GM18505 (cell line): ENCODE measurements at regions not wholly inside any gene's neighbourhood (a gene's known extent, or its start where the extent isn't known, plus 50 kb on each side); places are given as distances from the start of the nearest gene placed in this dataset.

Experiments
- ATAC-seq: cut with Tn5 transposase; IDR thresholded peaks from one replicate; pipeline ENCODE4 v1.9.1; 2021; ENCODE audit not compliant: unreplicated experiment
- POLR2A ChIP-seq: IDR thresholded peaks from 4 replicates; pipeline ENCODE4 v1.6.1; 2011; ENCODE audit warnings: borderline replicate concordance; ENCODE audit not compliant: insufficient read depth, insufficient read length; ENCODE audit errors: extremely low read depth

DNA sequence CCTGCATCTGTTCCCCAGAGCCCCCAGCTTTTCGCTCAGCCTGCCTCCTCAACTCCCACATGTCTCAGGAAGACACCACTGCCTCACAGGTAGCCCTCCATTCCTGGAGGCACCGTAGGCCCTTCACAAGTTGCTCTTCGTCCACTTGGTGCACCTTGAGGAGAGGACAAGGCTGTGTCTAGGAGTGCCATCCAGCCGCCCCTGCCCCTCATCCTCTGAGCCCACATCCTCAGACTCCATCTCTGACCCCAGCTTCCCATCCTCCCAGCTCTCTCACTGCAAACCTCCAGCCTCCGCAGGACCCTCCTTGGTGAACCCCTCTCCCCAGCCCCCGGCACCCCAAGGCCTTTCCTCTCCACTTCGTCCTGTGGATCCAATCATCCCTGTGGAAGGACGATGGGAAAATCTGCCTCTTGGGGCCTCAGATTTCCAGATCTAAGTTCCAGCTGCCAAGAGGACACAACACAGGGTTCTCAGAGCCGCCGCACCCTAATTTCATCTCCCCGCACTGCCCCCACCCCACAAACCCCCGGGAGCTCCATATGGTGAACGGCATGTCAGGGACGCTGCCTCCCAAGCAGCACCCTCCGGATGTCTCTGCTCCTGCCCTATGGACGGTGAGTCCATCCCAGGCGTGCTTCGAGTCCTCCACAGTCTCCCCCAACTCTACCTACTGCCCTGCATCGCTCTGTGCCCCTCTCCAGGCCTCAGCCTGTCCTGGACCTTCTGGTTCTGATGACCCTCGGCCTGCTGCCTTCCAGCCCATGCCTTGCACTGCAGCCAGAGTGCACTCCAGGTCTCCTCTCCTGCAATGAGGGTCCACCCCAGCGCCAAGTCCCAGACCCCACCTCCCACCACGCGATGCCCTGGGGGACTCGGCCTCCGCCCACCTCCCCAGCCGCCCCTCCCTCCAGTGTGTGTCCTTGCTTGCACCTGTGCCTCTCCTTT lies 314.1 kb upstream of the DIO3 start:
- TF ChIP-seq POLR2A: no peak
- no peak for ATAC-seq

DNA sequence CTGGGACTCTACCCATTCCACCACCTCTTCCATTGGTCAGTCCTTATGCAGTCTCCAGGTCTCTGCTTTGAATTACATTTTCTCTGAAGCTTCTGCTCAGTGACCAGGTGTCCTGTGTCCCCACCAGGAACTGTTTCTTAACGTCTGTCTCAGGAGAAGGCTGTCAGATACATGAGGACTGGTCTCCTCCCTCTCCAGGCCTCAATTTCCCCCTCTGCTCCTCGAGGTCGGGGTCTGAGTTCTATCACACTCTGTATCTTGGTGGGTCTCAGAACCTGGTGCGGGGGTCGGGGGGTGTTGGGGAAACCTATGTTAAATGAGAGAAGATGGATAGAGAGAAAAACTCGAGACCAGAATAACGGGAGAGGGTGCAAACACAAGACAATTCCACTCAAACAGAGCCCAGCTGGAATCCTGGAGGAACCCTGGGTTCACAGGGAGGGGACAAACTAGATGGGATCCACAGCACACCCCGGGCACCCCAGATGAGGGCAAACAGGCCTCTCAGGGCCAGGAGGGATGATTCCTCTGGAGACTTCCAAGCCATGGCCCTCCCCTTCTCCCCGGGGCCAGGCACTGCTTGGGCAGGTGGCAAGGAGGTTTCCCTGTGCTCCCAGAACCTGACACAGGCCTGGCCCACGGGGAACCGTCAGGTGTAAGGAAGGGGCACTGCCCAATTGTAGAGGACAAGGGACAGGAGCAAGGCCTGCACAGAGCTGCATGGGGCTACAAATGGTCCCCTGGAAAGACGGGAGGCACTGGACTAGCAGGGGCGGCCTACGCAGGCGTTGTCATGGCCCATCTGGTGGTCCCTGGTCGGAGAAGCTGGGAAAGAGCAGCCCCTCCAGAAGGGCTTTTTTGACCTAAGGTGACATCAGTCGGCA lies 313.2 kb upstream of the DIO3 start:
- no peak for ATAC-seq
- no peak for TF ChIP-seq POLR2A

DNA sequence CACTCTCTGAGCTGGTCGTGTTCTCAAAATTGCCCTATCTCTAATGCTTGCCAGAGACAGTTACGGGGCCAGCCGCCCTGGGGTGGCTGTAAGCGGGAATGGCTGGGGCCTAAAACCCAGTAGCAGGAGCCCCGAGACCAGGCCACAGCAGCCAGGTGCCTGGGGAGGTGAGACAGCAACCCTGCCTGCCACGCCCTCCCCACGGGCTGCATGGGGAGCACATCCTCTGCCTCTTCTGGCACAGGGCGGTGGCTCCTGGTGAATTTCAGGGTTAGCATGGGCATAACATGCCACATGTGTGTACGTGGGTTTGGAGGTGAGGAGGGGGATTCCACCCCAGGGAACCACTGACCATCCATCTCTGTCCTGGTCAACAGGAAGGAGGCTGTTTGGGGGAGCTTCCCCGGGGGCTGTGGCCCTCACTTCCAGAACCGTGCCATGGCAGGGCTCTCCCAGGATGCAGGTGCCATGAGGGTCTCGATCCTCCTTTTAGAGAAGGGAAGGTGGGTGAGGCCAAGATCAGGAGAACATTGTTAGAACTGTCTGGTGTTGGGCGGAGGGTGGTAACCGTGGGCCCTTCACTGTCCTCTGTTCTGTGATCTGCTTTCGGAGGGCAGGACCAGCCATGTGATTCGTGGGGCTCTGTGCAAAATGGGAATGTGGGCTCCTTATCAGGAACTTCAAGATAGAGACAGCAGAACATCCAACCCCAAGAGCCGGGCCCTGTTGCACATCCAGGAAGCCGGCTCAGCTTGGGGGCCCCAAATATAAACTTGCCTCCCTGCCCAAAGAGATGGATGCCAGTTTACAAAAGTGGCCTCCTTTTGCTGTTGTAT lies 312.2 kb upstream of the DIO3 start:
- no peak for TF ChIP-seq POLR2A
- no peak for ATAC-seq

DNA sequence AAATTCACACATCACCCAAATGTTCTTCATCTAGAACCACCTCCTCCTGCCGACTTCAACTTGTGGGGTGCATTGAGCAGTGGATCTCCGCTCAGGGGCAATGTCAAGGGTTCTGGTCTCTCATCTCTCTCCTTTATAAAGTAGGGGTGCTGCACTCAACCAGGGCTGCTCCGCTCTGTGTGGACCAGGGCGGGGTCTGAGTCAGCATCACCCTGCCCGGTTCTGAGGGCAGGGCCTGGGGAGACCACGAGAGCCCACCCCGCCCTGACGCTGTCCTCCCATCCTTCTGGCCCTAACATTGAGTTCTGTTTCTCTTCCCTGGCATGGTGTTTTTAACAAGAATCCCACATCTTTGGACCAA lies 311.6 kb upstream of the DIO3 start:
- TF ChIP-seq POLR2A: no peak
- no peak for ATAC-seq

DNA sequence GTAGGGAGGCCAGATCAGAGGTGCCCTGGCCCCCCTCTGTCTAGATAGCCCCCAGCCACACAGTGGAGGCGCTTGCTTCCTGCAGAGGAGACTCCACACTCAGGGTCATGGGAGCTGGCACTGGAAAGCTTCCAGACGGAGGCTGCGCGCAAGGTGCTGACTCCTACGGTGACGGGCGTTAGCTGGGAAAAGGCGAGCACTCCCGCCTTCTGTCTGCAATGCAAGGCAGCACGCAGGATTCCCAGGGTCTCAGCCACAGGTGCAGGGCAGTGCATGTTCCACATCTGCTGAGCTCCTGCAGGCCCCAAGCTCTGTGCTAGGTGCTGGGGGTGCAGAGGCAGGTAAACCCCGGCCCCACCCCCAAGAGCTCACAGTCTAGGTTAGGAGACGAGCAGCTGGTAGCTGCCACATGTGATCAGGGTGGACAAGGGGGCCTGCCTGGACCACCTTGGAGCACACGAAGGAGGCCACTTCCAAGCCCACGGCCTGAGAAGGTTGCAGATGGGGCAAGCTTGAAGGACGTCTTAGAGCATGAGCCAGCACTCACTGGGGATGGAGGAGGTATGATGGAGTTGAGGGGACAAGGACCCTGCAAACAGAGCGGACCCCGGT lies 310.9 kb upstream of the DIO3 start:
- no peak for TF ChIP-seq POLR2A
- ATAC-seq: no peak

DNA sequence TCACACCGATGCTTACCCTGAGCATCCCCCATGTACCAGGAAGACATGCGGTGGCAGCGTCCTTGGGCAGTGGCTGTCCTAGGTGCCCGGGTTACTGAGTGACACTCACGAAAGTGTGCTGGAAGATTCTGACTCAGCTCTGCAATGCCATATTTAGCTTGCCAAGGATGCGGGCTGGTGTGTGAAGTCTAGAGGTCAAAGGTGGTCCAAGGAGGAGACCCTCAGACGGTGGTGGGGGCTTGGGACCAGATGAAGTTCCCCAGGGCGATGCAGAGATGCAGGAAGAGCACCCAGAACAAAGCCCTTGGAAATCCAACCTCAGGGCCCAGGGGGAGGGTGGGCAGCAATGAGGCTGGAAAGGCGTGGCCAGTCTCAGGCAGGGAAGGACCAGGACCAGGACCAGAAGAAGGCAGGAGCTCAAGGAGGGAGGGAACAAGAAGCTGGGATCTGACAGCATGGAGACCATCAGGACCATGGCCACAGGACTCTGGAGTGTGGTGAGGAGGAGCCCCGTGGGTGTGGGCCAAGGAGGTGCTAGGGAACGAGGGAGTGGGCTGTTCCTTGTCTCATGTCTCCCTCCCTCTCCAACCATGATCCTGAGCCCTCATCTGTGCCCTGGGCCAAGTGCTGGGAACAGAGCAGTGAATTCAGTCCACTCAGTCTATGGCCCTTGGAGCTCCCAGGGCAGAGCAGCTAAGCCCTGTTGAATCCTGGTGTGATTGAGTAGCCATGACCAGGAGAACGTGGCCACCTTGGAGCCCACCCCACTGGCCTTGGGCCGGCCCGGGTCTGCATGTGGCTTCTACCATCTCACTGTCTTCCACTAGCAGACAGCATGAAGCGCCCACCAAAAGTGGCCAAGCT lies 310.1 kb upstream of the DIO3 start:
- TF ChIP-seq POLR2A: no peak

DNA sequence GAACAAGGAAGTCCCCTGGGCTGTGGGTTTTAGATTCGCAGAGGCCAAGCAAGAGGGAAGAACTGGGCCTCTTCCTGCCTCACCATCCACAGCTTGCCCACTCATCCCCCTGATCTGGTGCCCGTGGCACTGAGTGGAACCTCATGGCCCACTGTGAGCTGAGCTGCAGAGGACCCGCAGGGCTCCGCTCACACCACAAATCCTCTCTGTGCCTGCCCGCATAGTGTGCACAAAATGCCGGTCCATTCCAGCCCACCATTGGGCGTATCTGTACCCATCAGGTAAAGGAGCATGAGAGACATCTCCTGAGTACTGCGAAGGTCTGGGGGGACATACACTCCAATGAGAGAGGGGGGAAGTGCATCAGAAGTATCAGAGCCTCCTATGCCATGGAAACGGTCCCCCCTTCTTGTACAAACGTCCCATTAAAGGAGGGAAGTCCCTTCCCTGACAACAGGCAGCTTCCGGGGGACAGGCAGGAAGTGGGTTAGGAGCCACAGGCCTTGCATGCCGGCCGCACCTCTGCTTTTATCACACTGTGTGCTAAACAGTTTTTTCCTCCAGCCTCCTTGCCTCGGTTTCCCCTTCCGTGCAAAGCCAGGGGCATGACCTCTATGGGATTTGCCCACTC lies 309.4 kb upstream of the DIO3 start:
- no peak for ATAC-seq
- no peak for TF ChIP-seq POLR2A

More for the DNA sequence above, 310.1 kb upstream of the DIO3 start:
- no peak for ATAC-seq

DNA sequence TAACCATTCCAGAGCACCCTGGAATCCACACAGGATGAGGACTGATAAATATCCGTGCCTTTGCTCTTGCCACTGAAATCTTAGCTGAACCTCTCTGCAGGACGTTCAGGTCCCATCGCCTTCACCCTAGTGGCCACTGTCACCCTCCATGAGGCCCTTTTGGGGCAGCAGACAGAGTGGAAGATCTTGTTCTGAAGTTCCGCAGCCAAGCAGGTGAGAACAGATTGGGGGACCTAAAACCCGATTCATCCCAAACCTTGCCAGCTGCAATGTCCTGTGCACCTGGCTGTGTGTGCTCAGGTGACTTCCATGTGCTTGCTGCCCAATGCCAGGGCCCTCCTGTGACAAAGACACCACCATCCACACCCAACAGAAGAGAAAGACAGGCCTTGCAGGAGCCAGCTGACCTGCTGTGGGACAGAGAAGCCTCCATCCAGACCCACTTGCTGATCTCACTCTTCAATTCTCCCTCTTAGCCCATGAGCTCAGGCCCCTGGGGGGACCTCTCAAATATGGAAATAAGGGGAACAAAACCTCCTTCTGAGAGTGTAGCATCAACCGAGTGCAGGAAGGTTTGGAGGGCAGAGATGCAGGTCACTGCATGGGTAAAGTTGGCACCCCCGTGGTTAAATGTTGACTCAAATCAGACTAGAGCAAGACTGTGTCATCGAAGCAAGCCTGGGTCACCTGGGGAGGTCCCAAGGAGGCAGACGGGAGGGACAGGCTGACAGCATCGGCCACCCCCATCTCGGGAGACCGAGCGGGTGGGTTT lies 308.7 kb upstream of the DIO3 start:
- TF ChIP-seq POLR2A: no peak
- no peak for ATAC-seq

DNA sequence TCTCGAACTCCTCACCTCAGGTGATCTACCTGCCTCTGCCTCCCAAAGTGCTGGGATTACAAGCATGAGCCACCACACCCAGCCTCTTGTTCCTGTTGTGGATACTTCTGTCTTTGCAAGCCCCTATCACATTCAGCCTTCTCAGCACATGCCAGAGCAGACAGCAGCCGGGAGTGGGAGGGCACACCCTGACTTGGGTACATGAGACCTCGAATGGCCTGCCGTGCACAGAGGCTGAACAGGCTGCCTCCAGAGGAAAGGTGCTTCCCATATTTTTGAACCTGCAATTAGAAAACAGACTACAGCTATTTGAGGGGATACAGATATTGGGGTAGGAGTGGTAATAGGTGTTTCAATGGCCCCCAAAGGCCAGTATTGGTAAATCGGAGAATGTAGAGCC lies 307.3 kb upstream of the DIO3 start:
- ATAC-seq: no peak
- no peak for TF ChIP-seq POLR2A

DNA sequence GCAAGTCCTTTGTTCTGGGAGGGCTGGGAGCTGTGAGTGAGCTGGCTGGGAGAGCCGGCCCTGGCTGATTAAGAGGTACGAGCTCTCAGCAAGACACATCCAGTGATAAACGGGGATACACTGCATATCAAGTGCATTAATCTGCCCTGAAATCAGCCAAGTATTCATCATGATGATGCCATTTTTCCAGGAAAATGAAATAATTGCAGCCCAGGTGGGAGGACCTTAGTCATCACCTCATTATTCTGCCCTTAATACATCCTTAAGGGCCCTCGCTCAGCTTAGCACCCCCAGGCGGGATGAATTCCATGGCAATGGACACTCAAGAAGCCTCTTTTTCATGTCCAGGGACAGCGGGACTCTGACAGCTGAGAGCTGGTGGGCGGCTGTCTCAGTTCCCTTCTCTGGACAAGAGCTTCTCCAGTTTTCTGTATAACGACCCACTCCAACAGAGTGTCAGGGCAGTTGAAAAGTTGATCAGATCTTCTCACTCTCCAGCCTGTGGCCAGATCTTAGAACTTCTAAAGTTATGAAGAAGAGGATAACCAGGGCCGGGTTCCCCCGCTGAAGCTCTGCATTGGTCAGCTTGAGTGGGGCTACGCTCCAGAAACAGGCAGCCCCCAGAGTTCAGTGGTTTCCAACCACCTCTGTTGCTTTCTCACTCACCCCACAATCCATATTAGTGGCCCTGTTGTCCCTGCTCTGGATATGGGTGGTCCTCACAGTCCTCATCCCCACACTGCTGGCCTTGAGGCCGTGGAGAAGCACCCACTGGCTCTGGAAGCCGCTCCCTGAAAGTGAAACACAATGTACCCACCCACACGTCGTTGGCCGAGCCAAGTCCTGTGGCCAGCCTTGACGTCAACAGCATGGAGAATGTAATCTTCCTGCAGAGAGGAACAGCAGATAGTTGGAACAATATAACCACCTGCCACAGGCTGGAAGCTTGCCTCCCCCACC lies 306.2 kb upstream of the DIO3 start:
- ATAC-seq: no peak
- TF ChIP-seq POLR2A: no peak
